Choroid plexus epithelial cell (primary cell): ENCODE measurements at regions not wholly inside any gene's neighbourhood (a gene's known extent, or its start where the extent isn't known, plus 50 kb on each side); places are given as distances from the start of the nearest gene placed in this dataset.

Experiments
- DNase-seq: peaks from one replicate; pipeline ENCODE4 v3.0.0-alpha.2; 2010; ENCODE audit warnings: low read depth
- H3K4me3 ChIP-seq: 2 replicates; pipeline ENCODE4 v1.5.1; 2011; ENCODE audit warnings: low read depth, mild to moderate bottlenecking, control low read depth, low read length, moderate library complexity
- CTCF ChIP-seq: conservative IDR thresholded peaks from 2 replicates; pipeline ENCODE4 v1.5.1; 2011; ENCODE audit warnings: low read depth, mild to moderate bottlenecking, control low read depth, inconsistent platforms, low read length, moderate library complexity

DNA sequence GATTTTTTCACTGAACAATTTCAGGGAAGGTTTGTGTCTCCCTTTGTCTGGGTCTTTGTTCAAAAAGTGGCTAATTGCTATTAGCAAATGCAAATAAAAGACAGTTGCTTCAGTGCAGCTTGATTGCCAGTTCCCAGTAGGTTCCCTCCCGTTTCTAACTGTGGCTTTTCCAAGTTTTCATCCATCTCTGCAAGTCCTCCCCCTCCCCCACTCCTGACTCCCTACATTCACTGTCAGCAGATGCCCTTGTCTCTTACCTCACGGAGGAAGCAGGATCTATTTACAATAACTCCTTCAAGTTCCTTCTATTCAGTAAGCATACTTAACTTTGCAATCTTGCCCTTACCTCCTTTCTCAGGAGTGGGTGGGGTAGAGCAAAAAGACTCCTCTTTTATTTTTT lies 55.4 kb upstream of the SCEL start:
- peak; percentile 10 for DNase-seq
- no peak overlapping the region for H3K4me3 ChIP-seq
- TF ChIP-seq CTCF, result no peak

- H3K4me3 ChIP-seq, result no peak overlapping the region
- TF ChIP-seq CTCF, result no peak
- DNase-seq, result no peak
Measured at GRCh38 chr13:77479326-77479725, 56.2 kb upstream of the SCEL start.

GRCh38 chr13:77477299-77477848 lies 58.1 kb upstream of the SCEL start:
- no peak for DNase-seq
- TF ChIP-seq CTCF, result no peak
- H3K4me3 ChIP-seq, result no peak overlapping the region

GRCh38 chr13:77476456-77476855 lies 59.0 kb upstream of the SCEL start:
- no peak for TF ChIP-seq CTCF
- H3K4me3 ChIP-seq, result no peak overlapping the region
- no peak for DNase-seq

- no peak for DNase-seq
- no peak overlapping the region for H3K4me3 ChIP-seq
- TF ChIP-seq CTCF, result no peak
Measured at GRCh38 chr13:77475345-77476084, 60.0 kb upstream of the SCEL start.

GRCh38 chr13:77470986-77471385 lies 64.5 kb upstream of the SCEL start:
- H3K4me3 ChIP-seq, result no peak overlapping the region
- no peak for TF ChIP-seq CTCF
- no peak for DNase-seq
